Gastroesophageal sphincter (tissue), 3 donors: ENCODE measurements at regions not wholly inside any gene's neighbourhood (a gene's known extent, or its start where the extent isn't known, plus 50 kb on each side); places are given as distances from the start of the nearest gene placed in this dataset.

Experiments
- POLR2A ChIP-seq, 2 donors: fragments of 450-650 bp; IDR thresholded peaks; one replicate each; pipeline ENCODE4 v1.6.1; 2017; ENCODE audit warnings: antibody characterized with exemption in 2 of 2, mild to moderate bottlenecking in 2 of 2, moderate library complexity in 1 of 2
- POLR2AphosphoS5 ChIP-seq: sonication (generic); formaldehyde crosslinking; IDR thresholded peaks from one replicate; pipeline ENCODE4 v1.6.1; 2017; ENCODE audit warnings: antibody characterized with exemption
- TF ChIP-seq, protein P1 (sequence below), 4 experiments: fragments of 200-600 bp in 2 of 4; fragments of 450-650 bp in 2 of 4; sonication (generic) in 1 of 4; IDR thresholded peaks; one replicate each; pipeline ENCODE4 v1.5.1; 2017 to 2019; ENCODE audit warnings: antibody characterized with exemption in 4 of 4, mild to moderate bottlenecking in 2 of 4, moderate library complexity in 2 of 4

DNA sequence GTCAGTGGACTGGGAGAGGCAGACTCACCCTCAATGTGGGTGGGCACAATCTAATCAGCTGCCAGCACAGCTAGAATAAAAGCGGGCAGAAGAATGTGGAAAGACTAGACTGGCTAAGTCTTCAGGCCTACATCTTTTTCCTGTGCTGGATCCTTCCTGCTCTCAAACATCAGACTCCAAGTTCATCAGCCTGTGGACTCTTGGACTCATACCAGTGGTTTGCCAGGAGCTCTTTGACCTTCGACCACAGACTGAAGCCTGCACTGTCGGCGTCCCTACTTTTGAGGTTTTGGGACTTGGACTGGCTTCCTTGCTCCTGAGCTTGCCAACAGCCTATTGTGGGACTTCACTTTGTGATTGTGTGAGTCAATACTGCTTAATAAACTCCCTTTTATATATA is 68.0 kb downstream of the CNTN3 start:
- TF ChIP-seq POLR2A (IDR thresholded peaks at IDR 0.05) (no peak), POLR2AphosphoS5 (no peak)
- TF ChIP-seq, protein P1, sequence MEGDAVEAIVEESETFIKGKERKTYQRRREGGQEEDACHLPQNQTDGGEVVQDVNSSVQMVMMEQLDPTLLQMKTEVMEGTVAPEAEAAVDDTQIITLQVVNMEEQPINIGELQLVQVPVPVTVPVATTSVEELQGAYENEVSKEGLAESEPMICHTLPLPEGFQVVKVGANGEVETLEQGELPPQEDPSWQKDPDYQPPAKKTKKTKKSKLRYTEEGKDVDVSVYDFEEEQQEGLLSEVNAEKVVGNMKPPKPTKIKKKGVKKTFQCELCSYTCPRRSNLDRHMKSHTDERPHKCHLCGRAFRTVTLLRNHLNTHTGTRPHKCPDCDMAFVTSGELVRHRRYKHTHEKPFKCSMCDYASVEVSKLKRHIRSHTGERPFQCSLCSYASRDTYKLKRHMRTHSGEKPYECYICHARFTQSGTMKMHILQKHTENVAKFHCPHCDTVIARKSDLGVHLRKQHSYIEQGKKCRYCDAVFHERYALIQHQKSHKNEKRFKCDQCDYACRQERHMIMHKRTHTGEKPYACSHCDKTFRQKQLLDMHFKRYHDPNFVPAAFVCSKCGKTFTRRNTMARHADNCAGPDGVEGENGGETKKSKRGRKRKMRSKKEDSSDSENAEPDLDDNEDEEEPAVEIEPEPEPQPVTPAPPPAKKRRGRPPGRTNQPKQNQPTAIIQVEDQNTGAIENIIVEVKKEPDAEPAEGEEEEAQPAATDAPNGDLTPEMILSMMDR (IDR thresholded peaks at IDR 0.05) = no peak
